Gastroesophageal sphincter (tissue), 4 donors: ENCODE measurements at regions not wholly inside any gene's neighbourhood (a gene's known extent, or its start where the extent isn't known, plus 50 kb on each side); places are given as distances from the start of the nearest gene placed in this dataset.

Experiments used
- ATAC-seq: fragments of 150-250 bp; one replicate; pipeline ENCODE4 v1.9.1; 2016; ENCODE audit warnings: mild to moderate bottlenecking, moderate library complexity
- H3K27ac ChIP-seq, 4 donors: fragments of 200-600 bp; sonication (generic) in 3 of 4; 1 replicate in 3 of 4; 2 replicates in 1 of 4; pipeline ENCODE4 v1.5.1; 2016 to 2019
- H3K27me3 ChIP-seq: fragments of 200-600 bp; sonication (generic); one replicate; pipeline ENCODE4 v1.5.1; 2019
- H3K36me3 ChIP-seq, 2 donors: fragments of 200-600 bp; sonication (generic); one replicate each; pipeline ENCODE4 v1.5.1; 2019; ENCODE audit warnings: control low read depth in 1 of 2
- H3K4me1 ChIP-seq, 3 donors: fragments of 200-600 bp; sonication (generic); 1 replicate in 2 of 3; 2 replicates in 1 of 3; pipeline ENCODE4 v1.5.1; 2016 to 2019; ENCODE audit warnings: control low read depth in 2 of 3
- H3K4me3 ChIP-seq, 2 donors: fragments of 200-600 bp; sonication (generic); one replicate each; pipeline ENCODE4 v1.5.1; 2019; ENCODE audit warnings: mild to moderate bottlenecking in 1 of 2, moderate library complexity in 1 of 2
- H3K9me3 ChIP-seq, 3 donors: fragments of 200-600 bp; sonication (generic); one replicate each; pipeline ENCODE4 v1.5.1; 2017 to 2019; ENCODE audit warnings: control low read depth in 2 of 3
- EP300 ChIP-seq: sonication (generic); formaldehyde crosslinking; IDR thresholded peaks from one replicate; pipeline ENCODE4 v1.6.1; 2017; ENCODE audit warnings: antibody characterized with exemption, mild to moderate bottlenecking
- POLR2A ChIP-seq, 2 donors: fragments of 450-650 bp; IDR thresholded peaks; one replicate each; pipeline ENCODE4 v1.6.1; 2017; ENCODE audit warnings: antibody characterized with exemption in 2 of 2, mild to moderate bottlenecking in 2 of 2, moderate library complexity in 1 of 2
- POLR2AphosphoS5 ChIP-seq: sonication (generic); formaldehyde crosslinking; IDR thresholded peaks from one replicate; pipeline ENCODE4 v1.6.1; 2017; ENCODE audit warnings: antibody characterized with exemption
- WGBS, 2 donors: methylation state at CpG; one replicate each; pipeline ENCODE4 v1.1.5; 2018; ENCODE audit warnings: low coverage in 1 of 2; 5-methylcytosine and 5-hydroxymethylcytosine counted together
- TF ChIP-seq, protein P1 (sequence below), 4 experiments: fragments of 200-600 bp in 2 of 4; fragments of 450-650 bp in 2 of 4; sonication (generic) in 1 of 4; IDR thresholded peaks; one replicate each; pipeline ENCODE4 v1.5.1; 2017 to 2019; ENCODE audit warnings: antibody characterized with exemption in 4 of 4, mild to moderate bottlenecking in 2 of 4, moderate library complexity in 2 of 4

DNA sequence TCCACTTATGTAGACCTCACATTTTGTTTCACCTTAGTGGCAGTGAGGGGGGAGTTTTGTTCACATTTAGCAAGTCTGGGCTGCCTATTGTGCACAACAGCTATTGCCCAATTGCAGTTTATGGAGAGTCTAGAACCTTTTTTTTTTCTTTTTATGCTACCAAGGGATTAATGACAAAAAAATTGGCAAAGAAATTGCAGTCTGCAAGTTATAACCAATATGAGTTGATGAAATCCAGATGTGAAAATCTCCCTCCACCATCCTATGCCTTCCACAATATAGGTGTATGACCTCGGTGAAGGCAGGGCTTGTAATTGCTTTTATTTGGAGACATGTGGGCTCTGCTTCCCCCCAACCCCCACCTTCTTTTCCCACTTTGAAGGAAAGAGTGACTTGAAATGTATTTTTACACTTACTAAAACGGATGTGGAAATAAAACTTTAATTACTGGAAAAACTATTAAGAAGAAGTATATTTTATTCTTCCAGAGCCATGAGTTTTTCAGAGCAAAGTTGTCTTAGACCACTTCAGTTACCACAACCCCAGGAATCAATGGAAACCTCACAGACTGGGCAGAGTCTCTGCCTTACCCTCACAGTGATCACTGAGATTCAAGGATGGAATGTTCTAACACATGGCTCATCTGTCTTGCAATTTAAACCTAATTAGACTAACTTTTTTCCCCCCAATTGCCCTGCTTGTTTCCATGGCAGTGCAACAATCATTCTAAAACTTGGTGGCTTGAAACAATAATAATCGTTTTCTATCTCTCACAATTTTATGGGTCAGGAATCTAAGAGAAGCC is 120.8 kb upstream of the SLC5A12 start:
- no peaks in the 10 kb centered on the region for H3K27me3 ChIP-seq
- no peak overlapping the region for H3K4me3 ChIP-seq
- no peak for TF ChIP-seq POLR2A (IDR thresholded peaks at IDR 0.05)
- peak overlapping the region; percentile 79 to 87 (median 79) for H3K27ac ChIP-seq
- no peaks in the 10 kb centered on the region for H3K9me3 ChIP-seq
- 28 to 45% methylated on average over 2 to 3 of the region's 3 CpGs for WGBS, 2 donors
- peaks cover 3 to 45% (median 23%) of the 10 kb centered on the region in 3 donors for H3K4me1 ChIP-seq
- H3K36me3 ChIP-seq: no peaks in the 10 kb centered on the region
- peak; percentile 65 for ATAC-seq

DNA sequence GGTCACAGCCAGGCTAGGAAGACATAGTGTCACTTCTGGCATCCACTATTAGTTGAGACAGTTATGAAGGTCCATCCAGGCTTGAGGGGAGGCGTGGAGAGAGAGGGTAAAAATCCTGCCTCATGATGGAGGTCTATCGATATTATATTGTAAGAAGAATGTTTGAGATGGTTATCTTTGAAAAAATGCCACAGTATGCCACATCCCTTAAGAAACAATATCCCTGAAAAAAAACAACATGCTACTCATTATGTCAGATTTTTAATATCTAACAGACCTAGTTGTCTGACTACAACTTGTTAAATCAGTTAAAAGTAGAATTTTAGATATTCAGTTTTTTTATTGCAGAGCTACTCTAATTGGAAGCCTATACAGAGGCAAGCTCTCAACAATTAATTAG is 121.7 kb upstream of the SLC5A12 start:
- H3K27me3 ChIP-seq: no peaks in the 10 kb centered on the region
- H3K27ac ChIP-seq: peak overlapping the region; percentile 79 to 87 (median 79)
- ATAC-seq: no peak
- 53 to 64% methylated on average over 2 of the region's 2 CpGs for WGBS, 2 donors
- TF ChIP-seq, protein P1, sequence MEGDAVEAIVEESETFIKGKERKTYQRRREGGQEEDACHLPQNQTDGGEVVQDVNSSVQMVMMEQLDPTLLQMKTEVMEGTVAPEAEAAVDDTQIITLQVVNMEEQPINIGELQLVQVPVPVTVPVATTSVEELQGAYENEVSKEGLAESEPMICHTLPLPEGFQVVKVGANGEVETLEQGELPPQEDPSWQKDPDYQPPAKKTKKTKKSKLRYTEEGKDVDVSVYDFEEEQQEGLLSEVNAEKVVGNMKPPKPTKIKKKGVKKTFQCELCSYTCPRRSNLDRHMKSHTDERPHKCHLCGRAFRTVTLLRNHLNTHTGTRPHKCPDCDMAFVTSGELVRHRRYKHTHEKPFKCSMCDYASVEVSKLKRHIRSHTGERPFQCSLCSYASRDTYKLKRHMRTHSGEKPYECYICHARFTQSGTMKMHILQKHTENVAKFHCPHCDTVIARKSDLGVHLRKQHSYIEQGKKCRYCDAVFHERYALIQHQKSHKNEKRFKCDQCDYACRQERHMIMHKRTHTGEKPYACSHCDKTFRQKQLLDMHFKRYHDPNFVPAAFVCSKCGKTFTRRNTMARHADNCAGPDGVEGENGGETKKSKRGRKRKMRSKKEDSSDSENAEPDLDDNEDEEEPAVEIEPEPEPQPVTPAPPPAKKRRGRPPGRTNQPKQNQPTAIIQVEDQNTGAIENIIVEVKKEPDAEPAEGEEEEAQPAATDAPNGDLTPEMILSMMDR (IDR thresholded peaks at IDR 0.05): no peak
- TF ChIP-seq POLR2A (IDR thresholded peaks at IDR 0.05): no peak
- TF ChIP-seq EP300: no peak
- no peak for TF ChIP-seq POLR2AphosphoS5
- no peak overlapping the region for H3K4me3 ChIP-seq
- H3K36me3 ChIP-seq: no peaks in the 10 kb centered on the region
- no peaks in the 10 kb centered on the region for H3K9me3 ChIP-seq
- H3K4me1 ChIP-seq: peaks cover 3 to 54% (median 23%) of the 10 kb centered on the region in 3 donors

DNA sequence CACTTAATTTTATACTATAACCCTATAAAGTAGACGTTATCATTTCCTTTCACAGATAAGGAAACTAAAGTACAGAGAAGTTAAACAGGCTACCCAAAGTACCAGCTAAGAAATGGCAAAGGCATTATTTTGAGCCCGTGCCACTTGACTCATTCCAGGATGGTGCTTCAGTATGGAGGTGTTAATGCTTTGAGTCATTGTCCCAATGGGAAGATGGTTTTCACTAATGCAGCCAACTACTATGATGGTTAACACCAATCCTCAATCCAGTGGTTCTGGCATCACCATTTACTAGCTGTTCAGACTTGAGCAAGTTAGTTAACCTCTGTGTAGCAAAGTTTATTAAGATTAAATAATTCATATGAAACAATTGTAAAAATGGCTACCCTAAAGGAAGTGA is 123.1 kb upstream of the SLC5A12 start:
- Histone ChIP-seq H3K36me3 (no peaks in the 10 kb centered on the region), H3K27me3 (no peaks in the 10 kb centered on the region), H3K4me3 (no peak overlapping the region), H3K4me1 (peaks cover 8 to 61% (median 26%) of the 10 kb centered on the region in 3 donors), H3K9me3 (no peaks in the 10 kb centered on the region), H3K27ac (peak overlapping the region in 2 of 4 donors; percentile 79)
- TF ChIP-seq POLR2A (IDR thresholded peaks at IDR 0.05): no peak
- TF ChIP-seq, protein P1 (IDR thresholded peaks at IDR 0.05): no peak
- no peak for TF ChIP-seq POLR2AphosphoS5
- no peak for TF ChIP-seq EP300
- 76 to 94% methylated on average over 2 of the region's 2 CpGs for WGBS, 2 donors
- ATAC-seq: no peak

GRCh38 chr11:26846227-26846626 is 124.4 kb upstream of the SLC5A12 start:
- Histone ChIP-seq H3K27ac (peak overlapping the region in 2 of 4 donors; percentile 66 to 79), H3K4me3 (no peak overlapping the region), H3K27me3 (no peaks in the 10 kb centered on the region), H3K4me1 (peaks cover 8 to 50% (median 21%) of the 10 kb centered on the region in 3 donors), H3K36me3 (no peaks in the 10 kb centered on the region), H3K9me3 (no peaks in the 10 kb centered on the region)
- TF ChIP-seq, protein P1 (IDR thresholded peaks at IDR 0.05): no peak
- TF ChIP-seq POLR2A (IDR thresholded peaks at IDR 0.05) (no peak), EP300 (no peak), POLR2AphosphoS5 (no peak)
- no peak for ATAC-seq
- WGBS, 2 donors: 59 to 60% methylated on average over 2 of the region's 2 CpGs

DNA sequence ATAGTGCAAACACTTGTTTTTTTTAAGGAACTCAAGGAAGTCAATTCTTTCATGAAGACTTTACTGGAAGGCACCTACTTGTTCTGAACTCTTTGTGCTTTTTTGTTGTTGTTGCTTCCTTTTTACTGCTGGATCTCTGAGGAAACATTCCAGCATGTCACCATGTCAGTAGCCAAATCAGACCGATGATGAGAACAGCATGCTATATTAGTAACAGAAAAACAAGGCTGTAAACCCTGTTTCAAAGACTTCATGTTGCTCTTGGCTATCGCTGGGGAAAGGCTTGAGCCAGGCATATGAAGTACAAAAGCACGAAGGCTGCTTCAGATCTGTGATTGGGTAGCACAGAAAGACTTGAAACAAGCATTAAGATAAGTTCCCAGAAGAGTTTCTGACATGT is 125.6 kb upstream of the SLC5A12 start:
- 56 to 64% methylated on average over 3 of the region's 3 CpGs for WGBS, 2 donors
- peak overlapping the region; percentile 47 to 79 (median 66) for H3K27ac ChIP-seq
- peak; percentile 79 for ATAC-seq
- TF ChIP-seq POLR2AphosphoS5 (peak; percentile 70), EP300 (no peak)
- H3K4me3 ChIP-seq: no peak overlapping the region
- no peaks in the 10 kb centered on the region for H3K9me3 ChIP-seq
- no peaks in the 10 kb centered on the region for H3K36me3 ChIP-seq
- H3K4me1 ChIP-seq: peaks cover 8 to 38% (median 9%) of the 10 kb centered on the region in 3 donors
- no peaks in the 10 kb centered on the region for H3K27me3 ChIP-seq

DNA sequence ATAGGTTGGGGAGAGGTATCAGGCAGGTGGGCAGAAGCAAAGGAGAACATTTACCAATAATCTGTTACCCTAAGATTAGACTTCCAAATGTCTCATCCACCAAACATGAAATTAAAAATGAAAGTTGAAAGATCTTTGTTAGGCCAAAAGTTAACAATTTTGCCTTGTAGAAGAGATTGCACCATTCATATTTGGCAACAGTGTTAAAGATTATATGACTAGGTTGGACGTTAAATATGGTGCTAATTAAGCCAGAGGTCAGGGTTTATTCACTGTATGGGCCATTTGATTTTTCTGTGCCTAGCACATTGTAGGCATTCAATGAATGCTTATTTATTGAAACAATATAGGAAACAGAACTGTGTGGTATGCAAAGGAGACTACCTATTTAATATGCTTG is 126.1 kb upstream of the SLC5A12 start:
- peak; percentile 6 for ATAC-seq
- H3K4me1 ChIP-seq: peaks cover 6 to 33% (median 8%) of the 10 kb centered on the region in 3 donors
- no peaks in the 10 kb centered on the region for H3K27me3 ChIP-seq
- 40 to 55% methylated on average over 1 of the region's 1 CpG for WGBS, 2 donors
- no peaks in the 10 kb centered on the region for H3K9me3 ChIP-seq
- H3K36me3 ChIP-seq: no peaks in the 10 kb centered on the region
- H3K4me3 ChIP-seq: no peak overlapping the region
- peak overlapping the region; percentile 47 to 79 (median 66) for H3K27ac ChIP-seq
- TF ChIP-seq POLR2AphosphoS5 (no peak), POLR2A (IDR thresholded peaks at IDR 0.05) (no peak), EP300 (no peak)
- TF ChIP-seq, protein P1 (IDR thresholded peaks at IDR 0.05): no peak
